GM13976 (cell line): ENCODE measurements at regions not wholly inside any gene's neighbourhood (a gene's known extent, or its start where the extent isn't known, plus 50 kb on each side); places are given as distances from the start of the nearest gene placed in this dataset.
"Not testable (repeated sequence)": the region's sequence is repeated elsewhere in the genome, so short reads cannot be mapped to it uniquely, and the experiment has no call there.

Source experiments
- DNase-seq: peaks from one replicate; pipeline ENCODE4 v3.0.0; 2012; ENCODE audit warnings: low spot score
- in situ Hi-C: fragments of 300-500 bp; cut with MboI; formaldehyde crosslinking; loops from one replicate; pipeline ENCODE4 v1.12.0; 2022; ENCODE audit warnings: low sequenced_read_pairs, mixed read lengths, inconsistent platforms; ENCODE audit not compliant: unreplicated experiment
- TF ChIP-seq, protein P1 (sequence below): IDR thresholded peaks from 2 replicates; pipeline ENCODE4 v1.5.1; 2012; ENCODE audit warnings: borderline replicate concordance, mild to moderate bottlenecking; ENCODE audit not compliant: insufficient read depth; ENCODE audit errors: extremely low read depth, missing control alignments, control extremely low read depth

DNA sequence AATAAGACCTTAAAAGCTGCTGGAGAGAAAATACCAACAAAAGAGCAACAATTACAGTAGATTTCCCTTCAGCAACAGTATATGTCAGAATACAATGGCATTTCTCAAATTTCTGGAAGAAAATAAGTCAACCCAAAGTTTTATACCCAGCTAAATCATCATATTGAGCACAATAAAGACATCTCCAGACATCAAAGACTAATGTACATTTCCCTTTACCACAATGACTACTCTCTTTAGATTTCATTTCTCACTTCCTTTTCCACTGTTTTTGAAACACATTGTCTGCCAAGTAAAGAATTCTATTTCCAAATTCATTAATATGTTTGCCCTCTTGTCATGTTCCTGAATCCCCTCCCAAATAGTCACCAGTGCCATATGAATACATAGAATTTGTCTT, 111.4 kb downstream of the POU4F1 start:
- in situ Hi-C loops, result no loop called here
- TF ChIP-seq, protein P1, sequence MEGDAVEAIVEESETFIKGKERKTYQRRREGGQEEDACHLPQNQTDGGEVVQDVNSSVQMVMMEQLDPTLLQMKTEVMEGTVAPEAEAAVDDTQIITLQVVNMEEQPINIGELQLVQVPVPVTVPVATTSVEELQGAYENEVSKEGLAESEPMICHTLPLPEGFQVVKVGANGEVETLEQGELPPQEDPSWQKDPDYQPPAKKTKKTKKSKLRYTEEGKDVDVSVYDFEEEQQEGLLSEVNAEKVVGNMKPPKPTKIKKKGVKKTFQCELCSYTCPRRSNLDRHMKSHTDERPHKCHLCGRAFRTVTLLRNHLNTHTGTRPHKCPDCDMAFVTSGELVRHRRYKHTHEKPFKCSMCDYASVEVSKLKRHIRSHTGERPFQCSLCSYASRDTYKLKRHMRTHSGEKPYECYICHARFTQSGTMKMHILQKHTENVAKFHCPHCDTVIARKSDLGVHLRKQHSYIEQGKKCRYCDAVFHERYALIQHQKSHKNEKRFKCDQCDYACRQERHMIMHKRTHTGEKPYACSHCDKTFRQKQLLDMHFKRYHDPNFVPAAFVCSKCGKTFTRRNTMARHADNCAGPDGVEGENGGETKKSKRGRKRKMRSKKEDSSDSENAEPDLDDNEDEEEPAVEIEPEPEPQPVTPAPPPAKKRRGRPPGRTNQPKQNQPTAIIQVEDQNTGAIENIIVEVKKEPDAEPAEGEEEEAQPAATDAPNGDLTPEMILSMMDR, result no peak
- DNase-seq, result no peak

GRCh38 chr13:78490225-78490624, 113.1 kb downstream of the POU4F1 start:
- DNase-seq, in situ Hi-C loops: not testable (repeated sequence)

DNA sequence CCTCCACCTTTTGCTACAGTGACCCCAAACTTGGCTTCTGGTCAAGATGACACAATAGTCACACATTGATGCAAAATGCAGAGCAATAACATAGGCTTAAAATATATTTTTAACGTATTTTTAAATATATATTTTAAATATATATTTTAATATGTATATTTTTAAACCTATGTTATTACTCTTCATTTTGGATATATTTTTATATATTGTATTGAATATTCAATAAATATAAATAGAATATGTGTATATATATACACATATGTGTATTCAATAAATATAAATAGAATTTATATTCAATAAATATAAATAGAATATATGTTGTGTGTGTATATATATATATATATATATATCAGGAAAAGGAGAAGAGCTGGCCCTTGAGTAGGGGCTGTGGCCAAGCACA, 115.6 kb downstream of the POU4F1 start:
- in situ Hi-C loops, result no loop called here
- no peak for DNase-seq
- TF ChIP-seq, protein P1, result no peak

DNA sequence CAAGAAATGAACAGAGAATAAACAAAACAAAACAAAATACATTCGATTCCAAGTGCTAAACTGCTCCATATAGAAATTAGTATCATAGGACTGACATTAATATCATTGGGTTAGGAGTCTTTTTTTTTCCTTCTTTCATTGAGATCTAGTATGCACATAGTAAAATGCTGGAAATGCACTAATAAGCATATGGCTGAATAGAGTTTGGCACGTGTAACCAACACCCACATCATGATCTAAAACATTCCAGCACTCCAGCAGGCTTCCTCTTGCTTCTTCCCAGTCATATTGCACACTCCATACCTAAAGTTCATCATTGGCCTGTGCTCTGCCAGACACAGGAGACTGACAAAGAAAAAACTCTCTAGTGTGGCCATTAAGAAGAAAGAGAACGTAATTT, 117.5 kb downstream of the POU4F1 start:
- in situ Hi-C loops, result no loop called here
- no peak for DNase-seq
- TF ChIP-seq, protein P1, result no peak

GRCh38 chr13:78478183-78478582, 125.2 kb downstream of the POU4F1 start:
- TF ChIP-seq, protein P1, result no peak
- no peak for DNase-seq
- in situ Hi-C loops, result no loop called here

DNA sequence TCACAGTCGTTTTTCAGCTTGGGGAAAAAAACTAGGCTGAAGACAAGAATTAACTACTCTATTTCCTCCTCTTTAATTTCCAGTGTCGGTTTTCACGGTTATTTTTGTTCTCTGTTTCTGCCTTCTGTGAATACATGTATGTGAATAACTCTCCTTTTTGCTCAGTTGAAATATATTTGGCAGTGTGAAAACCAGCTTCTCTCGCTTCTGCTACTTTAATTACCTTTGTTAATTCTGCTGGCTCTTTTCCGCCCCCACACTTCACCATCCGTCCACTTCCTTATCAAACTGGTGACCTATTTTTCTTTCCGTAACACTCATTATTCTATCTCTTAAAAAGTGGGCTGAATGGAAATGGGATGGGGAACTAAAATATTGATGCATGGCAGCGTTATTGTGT, 126.4 kb downstream of the POU4F1 start:
- DNase-seq, result peak; percentile 4
- TF ChIP-seq, protein P1, result no peak
- in situ Hi-C loops, result no loop called here

- DNase-seq, result no peak
- in situ Hi-C loops, result no loop called here
- TF ChIP-seq, protein P1, result no peak
These were observed 134.7 kb downstream of the POU4F1 start for GRCh38 chr13:78468621-78469020.
